ENCODE measurements at regions not wholly inside any gene's neighbourhood (a gene's known extent, or its start where the extent isn't known, plus 50 kb on each side); places are given as distances from the start of the nearest gene placed in this dataset.

- WGBS, 2 donors: 85 to 90% methylated on average over 1 of the region's 1 CpG
Observed at GRCh38 chr4:96052827-96053226, 212.9 kb downstream of the PDHA2 start.

GRCh38 chr4:96056346-96056934 lies 216.5 kb downstream of the PDHA2 start:
- Histone ChIP-seq H3K4me3 (replicated peaks in 1 of 3) (no peak overlapping the region), H3K9me3 (no peaks in the 10 kb centered on the region), H3K4me1 (no peaks in the 10 kb centered on the region), H3K36me3 (no peaks in the 10 kb centered on the region), H3K27ac (no peak overlapping the region), H3K27me3 (no peaks in the 10 kb centered on the region)
- 86 to 92% methylated on average over 10 to 11 of the region's 12 CpGs for WGBS, 2 donors
- TF ChIP-seq CTCF (IDR thresholded peaks at IDR 0.05) (no peak), POLR2A (IDR thresholded peaks at IDR 0.05) (no peak)
- DNase-seq: no peak
- intact Hi-C loops (cut with DNase I): no loop called here

More at GRCh38 chr4:96052827-96053226, 212.9 kb downstream of the PDHA2 start:
- H3K36me3 ChIP-seq: no peaks in the 10 kb centered on the region
- H3K27ac ChIP-seq: no peak overlapping the region
- H3K27me3 ChIP-seq: no peaks in the 10 kb centered on the region
- DNase-seq: no peak
- TF ChIP-seq POLR2A (IDR thresholded peaks at IDR 0.05) (no peak), CTCF (IDR thresholded peaks at IDR 0.05) (no peak)
- H3K9me3 ChIP-seq: no peaks in the 10 kb centered on the region
- intact Hi-C loops (cut with DNase I): no loop called here
- no peak overlapping the region for H3K4me3 ChIP-seq (replicated peaks in 1 of 3)
- H3K4me1 ChIP-seq: no peaks in the 10 kb centered on the region

GRCh38 chr4:96063639-96064038 lies 223.7 kb downstream of the PDHA2 start:
- TF ChIP-seq CTCF (IDR thresholded peaks at IDR 0.05): no peak
- TF ChIP-seq POLR2A (IDR thresholded peaks at IDR 0.05): no peak
- 75 to 83% methylated on average over 2 of the region's 2 CpGs for WGBS, 2 donors
- no peaks in the 10 kb centered on the region for H3K4me1 ChIP-seq
- H3K9me3 ChIP-seq: no peaks in the 10 kb centered on the region
- no peak for DNase-seq
- H3K27ac ChIP-seq: no peak overlapping the region
- no peak overlapping the region for H3K4me3 ChIP-seq (replicated peaks in 1 of 3)
- no peaks in the 10 kb centered on the region for H3K27me3 ChIP-seq
- H3K36me3 ChIP-seq: no peaks in the 10 kb centered on the region
- intact Hi-C loops (cut with DNase I): no loop called here

GRCh38 chr4:96073461-96073860 lies 233.6 kb downstream of the PDHA2 start:
- Histone ChIP-seq H3K36me3 (no peaks in the 10 kb centered on the region), H3K4me1 (no peaks in the 10 kb centered on the region), H3K27me3 (no peaks in the 10 kb centered on the region), H3K27ac (no peak overlapping the region), H3K4me3 (replicated peaks in 1 of 3) (no peak overlapping the region), H3K9me3 (no peaks in the 10 kb centered on the region)
- TF ChIP-seq CTCF (IDR thresholded peaks at IDR 0.05) (no peak), POLR2A (IDR thresholded peaks at IDR 0.05) (no peak)
- WGBS, 2 donors: 88 to 90% methylated on average over 2 of the region's 2 CpGs
- intact Hi-C loops (cut with DNase I): no loop called here
- DNase-seq: no peak

GRCh38 chr4:96092151-96092705 lies 252.3 kb downstream of the PDHA2 start:
- TF ChIP-seq POLR2A (IDR thresholded peaks at IDR 0.05): no peak
- Histone ChIP-seq H3K27me3 (no peaks in the 10 kb centered on the region), H3K9me3 (no peaks in the 10 kb centered on the region), H3K27ac (no peak overlapping the region), H3K4me1 (peaks cover 0 to 3% of the 10 kb centered on the region in 2 donors), H3K36me3 (no peaks in the 10 kb centered on the region), H3K4me3 (replicated peaks in 1 of 3) (no peak overlapping the region)
- 72 to 86% methylated on average over 1 of the region's 1 CpG for WGBS, 2 donors
- intact Hi-C loops (cut with DNase I): no loop called here
- DNase-seq: no peak
